Effector CD8-positive, alpha-beta T cell (primary cell): ENCODE measurements at regions not wholly inside any gene's neighbourhood (a gene's known extent, or its start where the extent isn't known, plus 50 kb on each side); places are given as distances from the start of the nearest gene placed in this dataset.

Source experiments
- DNase-seq: peaks from one replicate; lab custom pipeline; 2025; lab: John Stamatoyannopoulos, UW

- DNase-seq = no peak
These were observed 53.5 kb upstream of the RAP1B start for GRCh38 chr12:68557011-68557730.

GRCh38 chr12:68559246-68559645 is 51.5 kb upstream of the RAP1B start:
- no peak for DNase-seq

GRCh38 chr12:68559984-68560850 is 50.5 kb upstream of the RAP1B start:
- no peak for DNase-seq

GRCh38 chr12:68560851-68561422 is 49.8 kb upstream of the RAP1B start:
- DNase-seq = no peak
